GM12865 (cell line): ENCODE measurements at regions not wholly inside any gene's neighbourhood (a gene's known extent, or its start where the extent isn't known, plus 50 kb on each side); places are given as distances from the start of the nearest gene placed in this dataset.

Experiments
- DNase-seq: peaks from one replicate; pipeline ENCODE4 v3.0.0; 2010; ENCODE audit warnings: low read depth
- H3K4me3 ChIP-seq: 2 replicates; pipeline ENCODE4 v1.5.1; 2011; ENCODE audit warnings: mild to moderate bottlenecking, low read depth, low read length, control low read depth
- TF ChIP-seq, protein P1 (sequence below): IDR thresholded peaks from 2 replicates; pipeline ENCODE4 v1.5.1; 2011; ENCODE audit warnings: low read length, control low read depth, low read depth, inconsistent platforms; ENCODE audit not compliant: insufficient read depth; ENCODE audit errors: missing control alignments

GRCh38 chr16:79510879-79511278, 89.7 kb downstream of the MAF start:
- no peak for DNase-seq
- TF ChIP-seq, protein P1, sequence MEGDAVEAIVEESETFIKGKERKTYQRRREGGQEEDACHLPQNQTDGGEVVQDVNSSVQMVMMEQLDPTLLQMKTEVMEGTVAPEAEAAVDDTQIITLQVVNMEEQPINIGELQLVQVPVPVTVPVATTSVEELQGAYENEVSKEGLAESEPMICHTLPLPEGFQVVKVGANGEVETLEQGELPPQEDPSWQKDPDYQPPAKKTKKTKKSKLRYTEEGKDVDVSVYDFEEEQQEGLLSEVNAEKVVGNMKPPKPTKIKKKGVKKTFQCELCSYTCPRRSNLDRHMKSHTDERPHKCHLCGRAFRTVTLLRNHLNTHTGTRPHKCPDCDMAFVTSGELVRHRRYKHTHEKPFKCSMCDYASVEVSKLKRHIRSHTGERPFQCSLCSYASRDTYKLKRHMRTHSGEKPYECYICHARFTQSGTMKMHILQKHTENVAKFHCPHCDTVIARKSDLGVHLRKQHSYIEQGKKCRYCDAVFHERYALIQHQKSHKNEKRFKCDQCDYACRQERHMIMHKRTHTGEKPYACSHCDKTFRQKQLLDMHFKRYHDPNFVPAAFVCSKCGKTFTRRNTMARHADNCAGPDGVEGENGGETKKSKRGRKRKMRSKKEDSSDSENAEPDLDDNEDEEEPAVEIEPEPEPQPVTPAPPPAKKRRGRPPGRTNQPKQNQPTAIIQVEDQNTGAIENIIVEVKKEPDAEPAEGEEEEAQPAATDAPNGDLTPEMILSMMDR = no peak
- no peak overlapping the region for H3K4me3 ChIP-seq

- TF ChIP-seq, protein P1 = no peak
- no peak for DNase-seq
- no peak overlapping the region for H3K4me3 ChIP-seq
Observed at GRCh38 chr16:79509906-79510305, 90.6 kb downstream of the MAF start.

- TF ChIP-seq, protein P1 = no peak
- H3K4me3 ChIP-seq = no peak overlapping the region
- DNase-seq = no peak
Observed at GRCh38 chr16:79509211-79509631, 91.3 kb downstream of the MAF start.

DNA sequence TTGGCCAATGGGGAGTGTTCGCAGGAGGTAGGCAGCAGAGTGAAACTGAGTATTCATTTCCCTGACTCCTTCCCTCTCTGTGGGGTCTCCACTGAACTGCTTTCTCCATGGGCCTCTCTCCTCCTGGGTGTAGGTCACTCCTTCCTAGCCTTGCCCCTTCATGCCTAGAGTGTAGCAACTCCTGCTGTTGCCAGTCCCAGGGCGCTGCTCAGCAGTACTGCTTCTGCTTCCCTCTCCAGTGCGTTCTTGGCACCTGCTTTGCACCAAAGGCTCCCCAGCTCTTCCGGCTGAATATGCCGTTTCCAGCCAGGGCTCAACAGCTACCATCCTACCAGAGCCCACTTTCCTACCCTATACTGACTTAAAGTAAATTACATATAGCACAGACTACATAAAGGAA, 92.2 kb downstream of the MAF start:
- no peak for DNase-seq
- TF ChIP-seq, protein P1 = no peak
- H3K4me3 ChIP-seq = no peak overlapping the region

DNA sequence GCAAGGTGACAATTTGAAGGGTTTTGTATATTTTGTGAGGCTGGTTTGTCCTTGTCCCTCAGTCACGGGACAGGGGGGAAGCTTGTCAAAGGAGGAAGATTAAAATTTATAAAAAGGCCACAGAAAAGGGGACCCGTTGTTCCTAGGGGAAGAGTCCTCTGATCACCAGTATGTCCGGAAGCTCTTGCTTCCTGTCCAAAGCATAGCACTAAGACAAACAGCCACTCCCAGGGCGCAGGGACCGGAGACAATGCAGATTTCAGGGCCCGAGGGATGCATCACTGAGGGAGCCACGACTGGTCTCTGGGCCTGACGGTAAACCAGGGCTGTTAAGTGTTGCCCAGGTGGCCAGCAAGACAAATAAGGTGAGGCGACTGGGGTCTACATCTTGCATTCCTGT, 95.2 kb downstream of the MAF start:
- DNase-seq = no peak

GRCh38 chr16:79503511-79503910, 97.0 kb downstream of the MAF start:
- TF ChIP-seq, protein P1 = no peak
- DNase-seq = no peak
- no peak overlapping the region for H3K4me3 ChIP-seq

More for the DNA sequence above, 95.2 kb downstream of the MAF start:
- TF ChIP-seq, protein P1 = no peak
- H3K4me3 ChIP-seq = no peak overlapping the region

- no peak overlapping the region for H3K4me3 ChIP-seq
- no peak for DNase-seq
- TF ChIP-seq, protein P1 = no peak
Observed at GRCh38 chr16:79501446-79501845, 99.1 kb downstream of the MAF start.
